GM21717 (cell line): ENCODE measurements at regions not wholly inside any gene's neighbourhood (a gene's known extent, or its start where the extent isn't known, plus 50 kb on each side); places are given as distances from the start of the nearest gene placed in this dataset.

Experiments used
- ATAC-seq: cut with Tn5 transposase; IDR thresholded peaks from one replicate; pipeline ENCODE4 v1.9.1; 2021; ENCODE audit warnings: mild to moderate bottlenecking, moderate library complexity; ENCODE audit not compliant: unreplicated experiment

DNA sequence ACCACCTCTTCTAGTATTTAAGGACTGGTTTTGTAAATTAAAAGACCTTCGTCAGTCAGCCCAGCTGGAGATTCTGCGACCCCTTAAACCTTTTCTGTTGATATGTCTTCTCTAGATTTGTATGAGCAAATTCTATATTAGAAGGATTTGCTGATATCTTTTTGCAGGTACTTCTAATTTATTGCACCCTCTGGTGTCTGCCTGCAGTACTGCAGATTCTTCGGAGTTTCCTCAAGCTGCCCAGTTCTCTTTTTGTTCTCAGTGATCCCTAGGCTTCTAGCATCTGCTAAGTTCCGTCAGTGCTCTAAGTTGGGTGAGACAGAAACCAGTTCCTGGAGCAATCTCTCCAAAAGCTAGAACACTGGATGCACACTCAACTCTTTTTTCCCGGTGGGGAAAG, 545.2 kb downstream of the C4orf33 start:
- no peak for ATAC-seq

- no peak for ATAC-seq
Observed at GRCh38 chr4:129645461-129645860, 549.5 kb downstream of the C4orf33 start.

GRCh38 chr4:129668092-129668491, 572.1 kb downstream of the C4orf33 start:
- ATAC-seq: no peak

DNA sequence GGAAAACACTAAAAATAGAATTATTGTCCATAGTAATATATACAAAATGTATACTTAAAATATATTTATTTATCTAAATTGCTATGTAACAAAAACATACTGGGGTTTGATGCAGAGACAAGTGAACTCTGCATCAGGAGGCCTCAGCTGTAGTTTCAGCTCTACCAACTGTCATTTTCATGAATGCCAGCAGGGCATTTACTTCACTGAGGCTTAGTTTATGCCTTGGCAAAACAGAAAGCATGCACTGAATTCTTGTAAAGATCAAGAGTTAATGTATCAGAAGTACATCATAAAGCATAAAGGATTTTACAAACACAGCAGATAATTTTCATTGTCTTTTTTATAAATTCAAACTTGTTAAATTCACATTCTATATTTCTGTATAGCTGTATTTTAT, 577.0 kb downstream of the C4orf33 start:
- ATAC-seq: no peak

DNA sequence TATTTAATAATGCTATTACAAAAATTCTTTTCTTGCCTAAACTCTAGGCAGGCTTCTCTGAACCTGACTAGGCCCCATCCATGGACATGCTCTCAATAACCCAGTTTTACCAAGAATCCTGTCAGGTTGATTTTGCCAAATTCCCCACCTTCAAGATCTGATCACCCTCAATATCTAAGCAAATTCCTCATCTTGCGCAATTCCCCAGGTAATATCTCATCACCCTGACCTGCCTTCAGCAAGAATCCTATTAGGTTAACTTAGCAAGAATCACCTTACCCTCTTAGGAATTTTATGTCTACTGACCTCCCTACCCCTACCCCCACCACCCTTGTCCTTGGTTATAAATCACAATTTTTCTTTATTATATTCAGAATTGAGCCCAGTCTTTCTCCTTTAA, 579.1 kb downstream of the C4orf33 start:
- ATAC-seq: no peak

- no peak for ATAC-seq
Observed at GRCh38 chr4:129676934-129677333, 581.0 kb downstream of the C4orf33 start.

DNA sequence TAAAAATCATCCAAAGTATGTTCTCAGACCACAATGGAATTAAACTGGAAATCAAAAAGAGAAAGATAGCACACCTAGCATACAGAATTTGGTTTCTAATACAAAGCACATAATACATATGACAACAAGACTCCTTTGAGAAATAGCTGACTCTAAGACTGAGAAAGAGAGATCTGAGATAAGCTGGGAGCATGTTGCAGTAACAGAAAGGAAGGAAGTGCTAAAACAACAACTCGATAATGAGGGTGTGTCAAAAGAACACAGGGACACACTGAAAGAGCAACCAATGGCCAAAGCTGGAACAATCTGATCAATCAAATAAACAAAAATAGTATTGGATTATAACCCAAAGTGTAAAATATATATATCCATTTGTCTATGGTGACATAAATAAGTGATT, 586.6 kb downstream of the C4orf33 start:
- ATAC-seq: no peak

DNA sequence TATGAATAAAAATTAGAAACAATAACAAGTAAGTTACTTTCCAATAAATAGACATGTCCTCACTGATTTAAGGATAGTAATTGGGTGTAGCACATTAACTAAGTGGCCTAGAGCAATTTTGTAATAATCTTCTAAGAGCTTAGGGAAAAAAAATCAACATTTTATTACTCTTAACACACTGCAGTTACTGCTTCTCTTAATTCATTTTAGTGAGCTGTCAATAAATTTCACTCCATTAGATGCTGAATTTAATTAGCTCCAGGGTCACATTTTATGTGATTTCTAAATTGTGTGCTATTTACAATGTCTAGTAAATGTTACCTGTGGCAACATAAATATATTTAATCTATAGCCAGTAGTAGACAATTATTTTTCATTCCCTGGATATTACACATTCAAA, 612.0 kb downstream of the C4orf33 start:
- no peak for ATAC-seq

DNA sequence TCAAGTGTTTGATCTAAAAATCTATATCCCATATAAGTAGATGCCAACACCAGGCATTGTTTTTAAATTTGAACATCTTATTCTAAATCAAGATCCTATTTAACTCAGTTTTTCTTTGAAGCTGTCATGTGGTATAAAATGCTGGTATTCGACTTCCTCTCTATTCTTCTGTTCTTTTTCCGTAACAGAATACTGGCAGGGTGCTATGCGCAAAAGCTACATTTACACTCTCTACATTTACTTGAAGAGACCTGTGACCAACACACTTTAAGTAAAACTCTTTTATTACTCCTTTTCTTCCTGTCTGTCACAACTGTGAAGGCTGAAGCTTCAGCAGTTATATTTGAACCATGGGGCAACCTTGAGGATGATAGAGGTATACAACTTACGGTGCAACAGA, 612.8 kb downstream of the C4orf33 start:
- ATAC-seq: no peak

DNA sequence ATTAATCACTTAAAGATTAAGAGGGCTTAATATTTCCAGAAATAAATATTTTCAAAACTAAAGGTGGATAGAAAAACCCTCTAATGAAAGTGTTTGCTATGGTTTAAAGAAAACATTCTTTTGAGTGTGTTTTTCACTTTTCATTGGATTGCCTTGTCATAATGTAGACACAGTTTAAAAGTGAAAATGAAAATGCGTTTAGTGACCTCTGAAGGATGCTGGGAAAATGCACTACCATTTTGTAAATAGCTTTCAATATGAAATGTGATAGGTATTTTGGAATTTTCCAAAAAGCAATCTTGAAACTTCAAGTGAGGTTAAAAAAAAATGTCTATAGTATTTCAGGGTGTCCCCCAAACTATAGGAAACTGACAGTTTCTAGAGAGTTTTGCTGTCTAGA, 642.2 kb downstream of the C4orf33 start:
- peak; percentile 74 for ATAC-seq

DNA sequence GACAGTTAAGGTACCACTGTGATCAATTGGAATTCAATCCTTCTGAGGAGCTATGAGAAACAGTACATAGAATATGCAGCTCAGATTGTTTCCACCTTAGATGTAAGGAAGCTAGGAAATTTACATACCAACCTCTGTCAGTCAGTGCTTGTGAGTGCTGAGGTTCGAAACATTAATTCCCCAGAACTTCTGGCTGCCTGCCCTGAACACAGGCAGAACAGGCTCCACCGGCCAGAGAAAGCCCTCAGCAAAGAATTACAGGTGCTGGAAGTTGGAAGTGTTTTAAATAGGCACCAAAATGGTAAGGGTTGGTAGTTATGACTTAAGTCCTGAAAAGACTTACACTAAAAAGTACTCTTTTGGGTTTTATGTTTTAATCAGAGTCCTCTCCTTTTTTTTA, 651.8 kb downstream of the C4orf33 start:
- no peak for ATAC-seq

GRCh38 chr4:129748991-129749390, 653.0 kb downstream of the C4orf33 start:
- ATAC-seq: no peak

GRCh38 chr4:129751646-129752045, 655.7 kb downstream of the C4orf33 start:
- ATAC-seq: no peak

DNA sequence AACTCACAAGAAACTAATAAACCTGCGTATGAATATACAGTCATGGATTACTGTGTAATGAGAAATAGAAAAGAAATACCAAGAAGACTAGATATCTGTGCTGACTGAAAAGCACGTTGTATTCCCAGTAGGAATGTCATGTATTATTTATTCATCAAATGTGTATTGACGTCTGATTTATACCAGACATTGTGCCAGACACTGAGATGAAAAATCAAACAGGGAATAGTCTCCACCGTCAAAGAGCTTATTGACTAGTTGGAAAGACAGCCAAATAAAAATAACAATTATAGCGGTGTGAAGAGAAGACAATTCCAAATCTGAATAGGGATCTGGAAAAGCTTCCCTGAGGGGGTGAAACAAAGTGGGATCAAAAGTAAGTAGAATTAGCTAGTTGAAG, 687.6 kb downstream of the C4orf33 start:
- ATAC-seq: no peak

GRCh38 chr4:129788486-129788885, 692.5 kb downstream of the C4orf33 start:
- no peak for ATAC-seq

DNA sequence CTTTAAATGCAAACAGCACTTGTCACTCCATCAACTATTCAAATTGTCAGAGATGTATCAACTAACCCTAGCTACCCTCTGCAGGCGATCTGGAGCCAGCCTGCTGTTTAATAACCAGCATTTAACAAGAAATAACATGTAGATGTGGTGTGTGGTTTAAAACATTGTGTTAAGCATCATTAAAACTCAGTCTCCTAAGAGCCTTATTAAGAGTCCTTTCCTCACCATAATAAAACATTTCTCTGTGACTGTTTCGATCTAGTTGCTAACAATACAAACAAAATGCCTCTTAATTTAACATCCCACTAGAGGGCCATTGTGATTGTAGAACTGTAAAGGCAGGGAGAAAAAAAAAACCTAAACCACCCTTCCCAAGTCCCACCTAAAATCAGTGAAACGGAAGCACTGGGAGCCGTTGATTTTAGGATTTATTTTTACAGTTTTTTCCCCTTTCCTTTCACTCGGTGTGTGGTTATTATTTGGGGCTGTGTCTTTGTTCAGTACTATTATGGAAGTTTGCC, 708.6 kb downstream of the C4orf33 start:
- ATAC-seq: no peak

GRCh38 chr4:129806986-129807385, 711.0 kb downstream of the C4orf33 start:
- ATAC-seq: no peak

- ATAC-seq: no peak
Observed at GRCh38 chr4:129808242-129808641, 712.3 kb downstream of the C4orf33 start.

DNA sequence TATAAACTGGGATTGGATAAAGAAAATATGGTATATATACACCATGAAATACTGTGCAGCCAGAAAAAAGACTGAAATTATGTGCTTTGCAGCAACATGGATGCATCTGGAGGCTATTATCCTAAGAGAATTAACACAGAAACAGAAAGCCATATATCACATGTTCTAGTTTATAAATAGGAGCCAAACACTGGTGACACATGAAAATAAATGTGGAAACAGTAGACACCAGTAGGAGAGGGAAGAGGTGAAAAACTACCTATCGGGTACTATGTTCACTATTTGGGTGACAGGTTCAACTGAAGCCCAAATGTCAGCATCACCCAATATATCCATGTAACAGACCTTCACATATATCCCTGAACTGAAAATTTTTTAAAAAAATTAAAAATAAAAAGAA, 725.1 kb downstream of the C4orf33 start:
- no peak for ATAC-seq

DNA sequence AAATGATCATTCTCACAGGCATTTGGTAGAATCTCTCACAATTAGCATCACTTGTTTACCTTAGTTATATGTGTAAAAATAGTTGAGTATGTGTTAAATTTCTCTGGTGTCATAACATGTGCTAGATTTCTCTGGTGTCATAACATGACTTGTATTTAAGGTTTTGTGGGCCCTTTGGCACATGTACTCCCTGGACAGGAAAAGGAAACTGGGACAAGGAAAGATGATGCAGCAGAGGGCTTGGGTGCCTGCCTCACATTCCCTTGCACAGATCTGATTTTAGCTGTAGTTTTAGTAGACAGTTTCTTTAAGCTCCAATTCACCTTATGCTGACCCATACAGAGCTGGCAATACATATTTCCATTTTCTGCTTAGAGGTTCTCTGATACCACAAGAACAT, 726.0 kb downstream of the C4orf33 start:
- ATAC-seq: no peak

DNA sequence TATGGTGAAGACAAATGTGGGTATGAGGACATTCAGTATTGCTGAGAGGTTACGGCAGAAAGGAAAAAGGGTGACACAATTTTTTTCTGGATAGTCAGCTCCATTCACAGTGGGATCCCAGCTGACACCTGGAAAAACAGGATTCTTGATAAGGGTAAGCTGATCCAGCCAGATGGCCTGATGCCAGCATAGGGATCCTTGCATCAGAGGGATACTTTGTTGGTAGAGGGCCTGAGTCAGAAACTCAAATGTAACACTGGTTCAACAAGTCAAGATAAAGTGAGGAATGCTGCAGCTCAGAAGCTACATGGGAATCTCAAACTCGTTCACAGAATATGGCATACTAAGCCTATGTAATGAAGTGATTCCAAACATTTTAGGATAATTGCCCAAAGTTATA, 726.7 kb downstream of the C4orf33 start:
- ATAC-seq: no peak

GRCh38 chr4:129823105-129823504, 727.2 kb downstream of the C4orf33 start:
- no peak for ATAC-seq

- ATAC-seq: no peak
Observed at GRCh38 chr4:129829373-129829772, 733.4 kb downstream of the C4orf33 start.

- ATAC-seq: no peak
Observed at GRCh38 chr4:129839687-129840086, 743.7 kb downstream of the C4orf33 start.
